ENCODE measurements at regions not wholly inside any gene's neighbourhood (a gene's known extent, or its start where the extent isn't known, plus 50 kb on each side); places are given as distances from the start of the nearest gene placed in this dataset.

GRCh38 chr2:19846030-19846429 lies 55.8 kb downstream of the TTC32 start:
- TF ChIP-seq CTCF (conservative IDR thresholded peaks at IDR 0.05) (no peak), EZH2 (IDR thresholded peaks at IDR 0.05; ENCODE audit: low read depth) (no peak)
